ENCODE measurements at regions not wholly inside any gene's neighbourhood (a gene's known extent, or its start where the extent isn't known, plus 50 kb on each side); places are given as distances from the start of the nearest gene placed in this dataset.
"Not testable (repeated sequence)": the region's sequence is repeated elsewhere in the genome, so short reads cannot be mapped to it uniquely, and the experiment has no call there.

DNA sequence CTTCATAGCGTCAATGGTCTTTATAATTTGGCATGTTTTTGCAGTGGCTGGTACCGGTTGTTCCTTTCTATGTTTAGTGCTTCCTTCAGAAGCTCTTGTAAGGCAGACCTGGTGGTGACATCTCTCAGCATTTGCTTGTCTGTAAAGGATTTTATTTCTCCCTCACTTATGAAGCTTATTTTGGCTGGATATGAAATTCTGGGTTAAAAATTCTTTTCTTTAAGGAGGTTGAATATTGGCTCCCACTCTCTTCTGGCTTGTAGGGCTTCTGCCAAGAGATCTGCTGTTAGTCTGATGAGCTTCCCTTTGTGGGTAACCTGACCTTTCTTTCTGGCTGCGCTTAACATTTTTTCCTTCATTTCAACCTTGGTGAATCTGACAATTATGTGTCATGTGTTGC lies 250.0 kb upstream of the CTNNB1 start:
- not testable (repeated sequence) for DNase-seq (ENCODE audit: low read depth)

DNA sequence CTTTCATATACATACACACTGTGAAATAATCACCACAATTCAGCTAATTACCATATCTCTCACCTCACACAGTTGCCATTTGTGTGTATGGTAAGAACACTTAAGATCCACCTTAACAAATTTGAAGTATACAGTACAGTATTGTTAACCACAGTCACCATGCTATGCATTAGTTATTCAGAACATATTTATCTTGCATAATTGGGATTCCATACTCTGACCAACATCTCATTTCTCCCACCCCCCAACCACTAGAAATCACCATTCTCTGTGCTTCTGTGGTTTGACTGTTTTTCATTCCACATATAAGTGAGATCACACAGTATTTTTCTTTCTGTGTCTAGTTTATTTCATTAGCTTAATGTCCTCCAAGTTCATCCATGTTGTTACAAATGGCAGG lies 247.7 kb upstream of the CTNNB1 start:
- no peak for DNase-seq (ENCODE audit: low read depth)

DNA sequence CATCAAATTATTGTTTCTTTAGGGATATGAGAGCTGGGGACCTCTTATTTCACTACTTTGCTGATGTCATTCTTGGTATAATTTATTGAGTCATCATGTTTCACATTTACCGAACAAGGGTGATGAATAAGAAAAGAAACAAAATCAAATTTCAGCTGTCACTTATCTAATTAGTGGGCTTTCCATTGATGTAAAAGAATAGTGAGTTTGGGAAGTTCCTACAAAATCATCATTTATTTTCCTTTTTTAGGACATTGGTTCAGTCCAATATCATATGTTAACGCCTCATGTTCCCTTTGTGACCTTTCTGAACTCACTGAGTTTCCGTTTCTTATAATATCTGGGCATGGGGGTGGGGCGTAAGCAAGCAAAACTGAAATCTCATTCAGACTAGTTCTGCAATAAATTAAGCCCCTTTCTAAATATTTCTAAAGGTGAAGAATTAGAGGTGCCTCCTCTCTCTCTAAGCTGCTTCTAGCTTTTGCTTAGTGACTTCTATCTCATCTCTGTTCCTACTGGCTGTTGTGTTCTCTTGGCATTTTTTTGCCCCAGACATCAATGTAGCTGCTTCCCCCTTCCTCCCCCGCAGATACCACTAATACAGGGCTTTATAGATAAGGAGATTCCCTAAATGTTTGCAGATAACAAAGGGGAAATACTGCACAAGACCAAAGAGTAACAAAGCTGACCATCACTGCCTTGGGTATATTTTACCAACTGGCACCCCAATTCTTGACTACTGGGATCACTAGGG lies 238.0 kb upstream of the CTNNB1 start:
- no peak for DNase-seq (ENCODE audit: low read depth)

DNA sequence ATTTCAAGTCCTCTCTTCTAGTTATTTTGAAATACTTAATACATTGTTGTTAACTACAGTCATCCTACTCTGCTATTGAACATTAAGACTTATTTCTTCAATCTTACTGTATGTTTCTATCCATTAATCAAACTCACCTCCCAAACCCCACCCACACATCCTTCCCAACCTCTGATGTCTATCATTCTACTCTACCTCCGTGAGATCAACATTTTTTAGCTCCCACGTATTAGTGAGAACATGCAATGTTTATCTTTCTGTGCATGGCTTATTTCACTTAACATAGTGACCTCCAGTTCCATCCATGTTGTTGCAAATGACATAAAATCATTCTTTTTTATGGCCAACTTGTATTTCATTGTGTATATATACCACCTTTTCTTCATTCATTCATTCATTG lies 236.6 kb upstream of the CTNNB1 start:
- DNase-seq (ENCODE audit: low read depth), result no peak

DNA sequence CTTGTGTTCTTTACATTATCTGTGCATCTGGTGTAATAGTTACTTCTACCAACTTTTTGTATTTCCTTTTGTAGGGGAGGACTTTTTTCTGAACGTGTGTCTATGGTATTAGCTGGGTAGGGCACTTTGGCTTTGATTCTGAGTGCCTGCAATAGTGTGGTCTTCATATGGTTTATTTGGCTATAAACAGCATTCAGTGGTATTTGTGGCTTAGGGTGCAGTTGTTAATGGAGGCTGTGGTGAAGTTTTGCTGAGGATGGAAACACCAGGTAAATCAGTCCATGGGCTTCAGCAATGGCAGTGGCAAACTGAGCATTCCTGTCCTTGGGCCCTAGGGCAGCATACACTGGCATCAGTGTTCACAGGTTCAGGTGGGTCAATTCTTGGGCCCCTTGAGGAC lies 230.6 kb upstream of the CTNNB1 start:
- DNase-seq (ENCODE audit: low read depth), result no peak

DNA sequence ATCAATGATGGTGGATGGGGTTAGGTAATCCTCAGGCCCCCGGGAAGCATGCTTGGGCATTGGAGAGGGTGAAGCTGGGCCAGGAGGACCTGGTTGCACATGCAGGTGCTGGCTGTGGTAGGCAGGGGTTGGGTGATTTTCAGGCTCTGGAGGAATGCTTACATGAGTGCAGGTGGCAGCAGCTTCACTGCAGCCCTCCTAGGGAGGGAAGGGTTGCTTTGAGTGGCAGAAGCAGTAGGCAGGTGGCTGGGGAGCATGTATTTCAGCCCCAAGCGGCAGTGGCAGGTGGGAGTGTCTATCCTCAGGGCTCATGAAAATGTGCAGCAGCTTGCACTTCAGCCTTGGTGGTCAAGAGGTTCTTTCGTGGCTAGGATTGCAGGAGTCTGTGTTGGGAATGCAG lies 230.0 kb upstream of the CTNNB1 start:
- DNase-seq (ENCODE audit: low read depth), result no peak

DNA sequence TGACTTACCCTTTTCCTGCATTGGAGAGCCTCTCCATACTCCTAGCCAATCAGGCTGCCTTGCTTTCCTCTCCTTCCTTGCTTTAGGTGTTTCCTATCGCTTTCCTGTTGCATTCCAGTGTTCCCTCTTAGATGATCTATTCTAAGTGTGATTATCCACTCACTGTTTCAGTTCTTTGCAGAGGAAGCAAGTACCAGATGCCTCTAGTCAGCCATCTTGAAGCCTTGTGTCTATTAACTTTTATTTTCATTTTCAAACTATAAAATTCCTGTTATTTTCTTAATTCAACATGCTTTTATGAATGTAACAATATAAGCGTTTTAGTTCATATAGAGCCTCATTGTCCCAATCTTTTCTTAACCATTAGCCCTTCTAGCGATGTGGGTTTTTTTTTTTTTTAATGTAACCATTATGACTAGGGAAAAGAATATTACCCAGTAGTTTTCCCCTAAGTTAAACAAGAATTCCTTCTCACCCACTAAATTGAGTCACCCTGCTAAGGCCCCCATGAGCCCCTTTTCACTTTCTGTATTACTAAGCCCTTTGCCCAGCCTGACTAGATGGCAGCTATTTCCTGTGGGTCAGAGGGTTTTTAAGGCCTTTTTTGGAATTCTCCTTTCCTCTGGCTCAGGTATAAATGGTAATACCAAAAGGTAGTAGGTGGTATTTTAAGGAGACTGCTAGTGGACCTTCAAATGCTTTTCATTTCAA lies 229.4 kb upstream of the CTNNB1 start:
- DNase-seq (ENCODE audit: low read depth), result no peak

DNA sequence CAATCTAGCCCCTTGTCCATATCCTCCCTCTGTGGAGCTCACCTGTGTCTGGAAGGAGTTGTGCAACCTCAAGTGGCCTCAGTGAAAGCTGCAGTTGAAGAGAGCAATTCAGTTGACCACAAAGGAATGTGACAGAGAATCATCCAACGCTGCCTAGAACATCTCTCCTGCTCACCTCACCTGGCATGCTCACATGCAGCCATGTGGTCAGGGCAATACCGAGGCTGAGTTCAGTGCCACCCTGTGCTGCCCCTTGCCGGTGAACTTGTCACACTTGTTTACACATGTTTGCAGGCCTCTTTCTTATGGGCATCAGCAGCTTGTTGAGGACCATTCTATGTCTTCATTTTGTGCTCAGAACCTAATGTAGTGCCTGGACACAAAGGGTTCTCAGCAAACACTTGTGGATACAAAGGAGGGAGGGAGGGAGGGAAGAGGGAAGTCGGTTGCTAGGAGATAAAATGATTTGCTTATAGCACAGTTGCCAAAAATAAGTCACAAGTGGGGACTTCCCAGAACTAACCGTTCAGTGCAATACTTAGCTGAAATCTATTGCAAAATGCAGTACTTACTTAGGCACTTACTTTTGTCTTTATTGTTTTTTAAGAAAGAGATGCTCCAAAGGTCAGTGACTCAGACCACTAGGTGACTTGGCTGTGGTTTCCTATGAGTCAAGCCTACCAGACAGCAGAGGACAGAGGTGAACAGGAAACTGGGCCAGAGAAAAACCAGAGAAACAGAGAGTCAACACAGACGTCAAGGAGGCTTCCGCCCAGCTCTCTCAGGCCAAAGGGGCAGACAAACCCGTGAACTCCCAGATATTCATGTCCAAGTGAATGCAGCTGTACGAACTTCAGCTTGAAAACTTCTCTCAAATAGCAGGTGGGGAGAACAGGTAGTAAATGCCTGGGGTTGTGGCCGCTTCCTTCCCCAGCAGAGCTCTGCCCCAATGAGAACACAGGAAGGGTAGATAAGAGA lies 227.8 kb upstream of the CTNNB1 start:
- DNase-seq (ENCODE audit: low read depth), result peak; percentile 61

DNA sequence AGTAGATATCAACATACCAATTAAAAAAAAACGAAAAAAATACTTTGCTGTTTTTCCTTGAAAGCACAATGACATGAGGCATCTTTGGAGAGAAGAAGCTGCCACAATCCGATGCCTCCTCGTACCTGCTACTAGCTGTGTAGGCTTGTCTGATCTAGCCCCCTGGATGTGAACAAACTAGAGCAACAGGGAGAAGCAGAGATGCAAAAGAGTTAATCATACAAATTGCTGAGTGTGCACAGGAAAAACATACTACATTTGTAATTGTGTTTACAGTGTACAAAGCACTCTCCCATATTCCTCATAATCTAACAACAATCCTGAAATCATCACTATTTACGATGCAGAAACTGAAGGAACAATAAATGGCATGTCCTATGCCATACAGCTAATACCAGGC lies 227.0 kb upstream of the CTNNB1 start:
- no peak for DNase-seq (ENCODE audit: low read depth)

DNA sequence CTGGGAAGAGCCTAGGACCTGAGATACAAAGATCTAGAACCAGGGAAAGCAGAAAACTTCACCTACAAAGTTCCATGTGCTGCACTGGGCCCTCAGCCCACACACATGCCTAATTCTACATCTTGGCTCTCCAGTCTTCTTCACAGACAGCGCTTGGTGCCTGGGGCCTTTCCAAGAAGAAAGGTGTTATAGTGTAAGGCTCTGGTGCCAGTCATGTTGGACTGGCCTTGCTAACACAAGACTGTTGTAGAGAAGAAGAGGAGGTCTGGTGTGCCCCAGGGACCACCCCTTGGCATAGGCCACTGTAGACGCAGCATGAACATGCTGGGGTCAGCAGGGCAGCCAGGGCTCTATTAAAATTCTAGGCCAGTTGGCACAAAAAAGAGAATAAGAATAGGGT lies 226.2 kb upstream of the CTNNB1 start:
- no peak for DNase-seq (ENCODE audit: low read depth)

DNA sequence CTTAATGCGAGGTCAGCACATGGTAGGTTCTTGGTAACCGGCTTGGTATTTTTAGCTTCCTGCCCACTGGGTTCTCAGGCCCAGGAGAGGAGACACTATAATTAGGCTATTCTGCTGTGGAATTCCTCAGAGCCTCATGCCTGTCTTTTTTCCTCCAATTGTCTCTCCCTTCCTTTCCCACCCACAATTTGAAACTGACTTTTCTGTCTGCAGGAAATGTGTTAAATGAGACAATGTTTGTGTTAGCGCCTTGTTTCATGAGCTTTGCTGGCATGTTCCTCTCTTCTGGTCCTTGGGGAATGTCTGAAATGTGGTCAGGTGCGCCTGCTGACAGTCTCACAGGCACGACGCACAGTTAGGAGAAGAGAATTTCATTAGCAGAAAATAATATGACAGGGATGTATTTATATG lies 223.6 kb upstream of the CTNNB1 start:
- DNase-seq (ENCODE audit: low read depth), result no peak

DNA sequence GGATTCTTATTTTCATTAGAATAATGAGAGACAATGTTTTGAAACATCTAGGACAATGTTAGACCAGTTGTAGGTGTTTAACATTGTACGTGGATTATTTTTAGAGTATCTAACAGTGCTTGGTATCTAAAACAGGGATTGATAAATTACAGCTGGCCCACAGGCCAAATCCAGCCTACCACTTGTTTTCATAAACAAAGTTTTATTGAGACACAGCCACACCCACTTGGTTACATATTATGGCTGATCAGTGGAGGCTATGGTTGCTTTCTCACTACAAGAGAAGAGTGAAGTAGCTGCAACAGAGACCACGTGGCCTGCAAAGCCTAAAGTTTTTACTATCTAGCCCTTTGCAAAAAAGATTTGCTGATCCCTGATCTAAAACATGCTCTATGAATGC lies 223.1 kb upstream of the CTNNB1 start:
- no peak for DNase-seq (ENCODE audit: low read depth)

DNA sequence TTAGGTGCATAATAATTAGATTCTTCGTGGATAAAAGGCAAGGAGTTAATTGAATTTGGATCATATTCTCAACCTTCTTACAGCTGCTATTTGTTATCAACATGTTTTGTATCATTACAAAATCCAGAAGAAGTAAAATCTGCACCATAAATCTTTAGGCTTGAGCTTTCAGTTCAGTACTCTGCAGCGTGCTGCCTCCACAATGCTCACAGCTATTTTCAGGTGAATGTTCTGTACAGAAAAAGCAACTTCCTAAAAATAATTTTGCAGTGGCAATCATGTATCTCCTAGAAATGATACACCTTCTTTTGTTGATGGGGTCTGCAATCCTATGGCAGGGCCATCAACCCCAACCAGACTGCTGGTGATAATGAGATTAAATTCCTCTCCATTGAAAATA lies 220.9 kb upstream of the CTNNB1 start:
- DNase-seq (ENCODE audit: low read depth), result no peak

DNA sequence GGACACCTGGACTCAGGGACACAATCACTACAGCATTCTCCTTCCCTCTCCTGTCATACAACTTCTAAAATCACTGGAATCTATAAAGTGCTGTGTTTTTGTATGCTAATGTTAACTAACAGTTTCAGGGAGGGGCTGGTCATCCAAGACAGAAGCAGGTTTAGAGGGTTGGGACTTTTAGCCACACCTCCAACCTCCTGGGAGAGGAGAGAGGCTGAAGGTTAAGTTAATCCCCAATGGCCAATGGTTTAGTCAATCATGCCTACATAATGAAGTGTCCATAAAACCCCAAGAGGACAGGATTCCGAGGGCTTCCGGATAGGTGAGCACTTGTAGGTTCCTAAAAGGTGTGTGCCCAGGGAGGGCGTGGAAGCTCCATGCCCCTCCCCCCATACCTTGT lies 219.3 kb upstream of the CTNNB1 start:
- DNase-seq (ENCODE audit: low read depth), result no peak

DNA sequence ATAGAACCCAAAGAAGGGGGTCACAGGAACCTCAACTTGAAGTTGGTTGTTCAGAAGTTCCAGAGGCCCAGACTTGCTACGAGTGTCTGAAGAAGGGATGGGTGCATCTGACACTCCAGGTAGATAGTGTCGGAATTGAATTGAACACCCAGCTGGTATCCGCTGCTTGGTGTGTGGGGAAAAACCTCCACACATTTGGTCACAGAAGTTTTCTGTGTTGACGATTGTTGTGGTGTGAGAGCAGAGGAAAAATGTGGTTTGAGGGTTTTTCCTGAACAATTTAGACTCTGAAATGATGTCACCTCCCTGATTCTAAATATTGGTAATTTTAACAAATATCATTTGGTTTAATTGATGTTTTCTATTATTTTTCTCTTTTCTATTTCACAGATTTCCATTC lies 218.8 kb upstream of the CTNNB1 start:
- no peak for DNase-seq (ENCODE audit: low read depth)

DNA sequence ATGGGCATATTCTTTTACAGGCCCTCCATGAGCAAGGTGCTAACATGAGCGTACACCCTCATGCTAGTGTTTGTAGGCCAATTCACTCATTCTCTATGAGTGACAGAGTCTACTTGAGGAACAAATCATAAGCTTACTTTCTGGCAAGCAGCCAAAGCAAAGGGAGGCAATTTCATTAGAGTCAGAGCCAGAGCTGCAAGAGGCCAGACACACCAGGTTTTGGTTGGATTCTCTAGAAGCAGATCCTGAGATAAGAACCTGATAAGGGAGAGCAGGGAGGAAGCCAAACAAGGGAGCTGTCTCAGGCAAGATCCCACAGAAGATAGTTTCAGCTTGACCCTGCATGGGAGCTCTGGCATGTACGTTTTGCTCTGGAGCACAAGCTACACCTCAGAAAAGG lies 214.1 kb upstream of the CTNNB1 start:
- DNase-seq (ENCODE audit: low read depth), result no peak

DNA sequence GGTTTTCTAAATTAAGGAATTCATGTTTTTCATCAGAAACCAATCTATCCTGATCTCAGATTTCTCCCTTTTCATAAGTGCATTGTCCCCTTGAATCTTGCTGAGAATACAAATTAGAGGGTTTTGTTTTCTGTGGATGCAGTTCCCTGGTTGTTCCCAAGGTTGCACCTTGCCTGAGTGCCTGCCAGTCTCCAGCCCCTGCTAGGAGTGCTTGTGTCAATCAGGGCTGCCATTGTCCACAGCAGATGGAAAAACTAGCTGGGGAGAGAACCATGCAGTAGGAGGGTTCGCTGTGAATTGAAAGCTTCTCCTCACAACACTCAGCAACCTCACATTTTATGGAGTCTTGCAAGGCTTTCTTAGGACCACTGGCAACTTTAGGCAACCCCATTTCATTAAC lies 210.8 kb upstream of the CTNNB1 start:
- no peak for DNase-seq (ENCODE audit: low read depth)

DNA sequence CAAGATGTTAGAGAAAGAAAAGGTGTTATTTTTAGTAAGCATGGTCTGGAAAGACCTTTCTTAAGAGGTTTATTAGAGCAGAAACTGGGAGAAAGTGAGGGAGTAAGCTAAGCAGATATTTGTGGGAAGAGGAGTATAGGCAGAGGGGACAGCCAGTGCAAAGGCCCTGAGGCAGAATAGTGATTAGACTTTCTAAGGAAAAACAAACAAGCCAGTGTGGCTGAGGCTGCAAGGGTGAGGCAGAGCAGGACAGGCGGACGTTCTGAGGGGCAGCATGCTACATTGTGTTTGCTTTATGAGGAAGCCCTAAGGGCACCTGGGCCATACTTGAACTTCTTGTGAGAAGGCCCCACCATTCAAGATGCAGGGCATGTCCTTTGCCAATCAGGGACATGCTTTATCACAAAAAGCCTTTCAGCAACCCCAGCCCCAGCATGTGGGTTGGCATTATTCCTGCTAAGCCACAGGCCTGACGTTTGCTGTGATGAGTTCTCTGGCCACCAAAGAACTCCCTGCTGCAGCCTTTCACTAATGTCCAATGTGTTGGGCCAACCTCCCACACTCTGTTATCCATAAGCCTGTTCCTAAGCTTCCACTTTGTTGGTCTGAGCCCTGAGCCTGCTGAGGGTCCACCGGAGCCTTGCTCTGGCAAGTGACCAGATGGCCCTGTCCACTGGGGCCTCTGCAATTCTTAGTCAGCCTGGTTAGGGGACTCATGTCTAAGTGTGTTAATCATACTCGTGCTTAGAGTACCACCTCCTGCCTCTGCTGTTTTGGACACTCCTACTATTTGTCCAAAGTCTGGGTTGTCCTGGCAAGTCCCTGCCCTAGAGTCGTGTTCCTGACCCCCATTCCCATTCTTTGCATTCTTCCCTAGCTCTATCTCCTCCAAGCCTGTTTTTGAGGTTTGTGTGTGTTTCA lies 209.9 kb upstream of the CTNNB1 start:
- DNase-seq (ENCODE audit: low read depth), result no peak

DNA sequence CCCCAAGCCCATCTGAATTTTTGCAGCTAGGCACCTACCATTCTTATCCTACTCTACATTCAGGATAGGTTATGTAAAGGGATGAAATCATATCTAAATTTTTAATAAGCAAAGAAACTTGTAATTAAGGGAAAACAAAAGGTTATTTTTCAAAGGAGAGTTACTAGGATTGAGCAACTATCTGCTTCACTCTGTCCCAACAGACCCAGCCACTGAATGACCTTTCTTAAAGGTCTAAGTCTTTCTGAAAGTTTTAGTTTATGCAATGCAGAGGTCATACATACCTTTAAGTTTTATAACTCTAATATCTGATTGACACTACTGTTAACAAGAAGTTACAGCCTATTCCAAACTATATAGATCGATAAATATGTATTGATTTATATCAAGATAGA lies 209.2 kb upstream of the CTNNB1 start:
- DNase-seq (ENCODE audit: low read depth), result no peak

DNA sequence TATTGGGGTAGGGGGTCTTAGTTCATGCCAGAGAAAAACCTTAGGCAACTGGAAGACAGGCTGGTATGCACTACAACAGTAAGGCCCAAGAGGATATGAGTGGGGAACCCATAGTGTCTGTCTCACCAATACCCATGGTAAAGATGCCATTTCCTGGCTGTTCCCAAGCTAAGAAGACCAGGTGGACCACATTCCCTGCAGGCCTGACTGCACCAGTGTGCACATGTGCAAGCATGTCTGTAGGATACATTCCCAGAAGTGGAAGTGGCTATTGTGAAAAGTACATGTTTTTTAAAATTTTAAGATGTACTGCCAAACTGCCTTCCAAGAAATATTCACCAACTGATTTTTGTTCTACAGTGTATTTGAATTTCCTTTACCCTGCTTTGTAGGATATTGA lies 207.3 kb upstream of the CTNNB1 start:
- DNase-seq (ENCODE audit: low read depth), result no peak

DNA sequence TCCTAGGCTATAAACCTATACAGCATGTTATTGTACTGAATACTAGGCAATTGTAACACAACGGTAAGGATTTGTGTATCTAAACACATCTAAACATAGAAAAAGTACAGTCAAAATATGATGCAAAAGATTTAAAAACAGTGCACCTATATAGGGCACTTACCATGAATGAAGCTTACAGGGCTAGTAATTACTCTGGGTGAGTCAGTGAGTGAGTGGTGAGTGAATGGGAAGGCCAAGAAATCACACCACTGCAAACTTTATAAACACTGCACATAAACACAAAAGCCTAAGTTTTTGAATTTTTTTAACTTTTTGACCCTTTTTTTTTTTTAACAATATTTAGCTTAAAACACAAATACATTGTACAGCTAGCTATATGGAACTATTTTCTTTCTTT lies 204.7 kb upstream of the CTNNB1 start:
- no peak for DNase-seq (ENCODE audit: low read depth)

DNA sequence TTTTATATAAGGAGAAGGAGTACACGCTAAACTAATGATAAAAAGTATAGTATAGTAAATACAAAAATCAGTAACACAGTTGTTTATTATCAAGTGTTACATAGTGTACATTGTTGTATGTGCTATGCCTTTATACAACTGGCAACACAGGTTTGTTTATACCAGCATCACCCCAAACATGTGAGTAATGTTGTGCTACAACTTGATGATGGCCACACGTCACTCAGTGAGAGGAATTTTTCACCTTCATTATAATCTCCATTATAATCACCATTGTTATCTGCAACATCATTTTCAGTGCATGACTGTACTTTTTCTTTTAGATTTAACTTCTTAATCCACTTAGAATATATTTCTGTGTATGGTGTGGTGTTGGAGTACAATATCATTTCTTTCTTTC lies 204.0 kb upstream of the CTNNB1 start:
- no peak for DNase-seq (ENCODE audit: low read depth)
